Spleen (tissue), 7 donors: ENCODE measurements at regions not wholly inside any gene's neighbourhood (a gene's known extent, or its start where the extent isn't known, plus 50 kb on each side); places are given as distances from the start of the nearest gene placed in this dataset.

Experiments
- CTCF ChIP-seq, 11 experiments: fragments of 200-600 bp in 7 of 11; fragments of 450-650 bp in 4 of 11; sonication (generic) in 4 of 11; IDR thresholded peaks in 8 of 11; conservative IDR thresholded peaks in 3 of 11; 1 replicate in 7 of 11; 2 replicates in 4 of 11; pipeline versions ENCODE4 v1.4.0 to v1.8.0; 2016 to 2021; ENCODE audit warnings: antibody characterized with exemption in 11 of 11, inconsistent platforms in 4 of 11, mild to moderate bottlenecking in 1 of 11
- POLR2A ChIP-seq, 3 donors: fragments of 450-650 bp; IDR thresholded peaks; one replicate each; pipeline ENCODE4 v1.5.1; 2017; ENCODE audit warnings: antibody characterized with exemption in 3 of 3, mild to moderate bottlenecking in 1 of 3
- donor health status: DM: no; HTN: no; CAD: no; lungs with moderate emphysema.
- donor health status: DM: no; HTN: no; CAD: no.
- donor health status: DM: no; HTN: no; CAD: no.

GRCh38 chr5:40355846-40356245 is 323.9 kb upstream of the PTGER4 start:
- TF ChIP-seq CTCF (IDR thresholded peaks at IDR 0.05 in 8 of 11, conservative IDR thresholded peaks at IDR 0.05 in 3 of 11) (no peak), POLR2A (IDR thresholded peaks at IDR 0.05) (no peak)
